Subcutaneous abdominal adipose tissue (tissue), 5 donors: ENCODE measurements at regions not wholly inside any gene's neighbourhood (a gene's known extent, or its start where the extent isn't known, plus 50 kb on each side); places are given as distances from the start of the nearest gene placed in this dataset.
"Not testable (repeated sequence)": the region's sequence is repeated elsewhere in the genome, so short reads cannot be mapped to it uniquely, and the experiment has no call there.

Experiments used
- H3K27ac ChIP-seq: one replicate; pipeline ENCODE4 v1.7.0; 2013; ENCODE audit warnings: low read depth, mild to moderate bottlenecking, inconsistent platforms, low read length, moderate library complexity
- H3K27me3 ChIP-seq, 5 donors: one replicate each; pipeline ENCODE4 v1.7.0; 2013; ENCODE audit warnings: low read length in 5 of 5, inconsistent platforms in 1 of 5; ENCODE audit not compliant: control insufficient read depth in 5 of 5, insufficient read depth in 4 of 5
- H3K36me3 ChIP-seq, 5 donors: one replicate each; pipeline ENCODE4 v1.7.0; 2013; ENCODE audit warnings: low read length in 5 of 5; ENCODE audit not compliant: control insufficient read depth in 5 of 5, insufficient read depth in 5 of 5
- H3K4me1 ChIP-seq, 5 donors: one replicate each; pipeline ENCODE4 v1.7.0; 2013; ENCODE audit warnings: low read length in 5 of 5, mild to moderate bottlenecking in 3 of 5, moderate library complexity in 1 of 5; ENCODE audit not compliant: control insufficient read depth in 5 of 5, insufficient read depth in 5 of 5
- H3K4me3 ChIP-seq, 5 donors: one replicate each; pipeline ENCODE4 v1.7.0; 2013; ENCODE audit warnings: low read length in 5 of 5, low read depth in 1 of 5
- H3K9ac ChIP-seq, 5 donors: one replicate each; pipeline ENCODE4 v1.7.0; 2013; ENCODE audit warnings: low read length in 5 of 5, mild to moderate bottlenecking in 4 of 5, moderate library complexity in 3 of 5
- H3K9me3 ChIP-seq, 5 donors: one replicate each; pipeline ENCODE4 v1.7.0; 2013; ENCODE audit warnings: low read length in 5 of 5; ENCODE audit not compliant: control insufficient read depth in 5 of 5
- donor health status: healthy.
- donor health status: healthy.
- donor health status: healthy.
- donor health status: healthy.
- donor health status: healthy.

DNA sequence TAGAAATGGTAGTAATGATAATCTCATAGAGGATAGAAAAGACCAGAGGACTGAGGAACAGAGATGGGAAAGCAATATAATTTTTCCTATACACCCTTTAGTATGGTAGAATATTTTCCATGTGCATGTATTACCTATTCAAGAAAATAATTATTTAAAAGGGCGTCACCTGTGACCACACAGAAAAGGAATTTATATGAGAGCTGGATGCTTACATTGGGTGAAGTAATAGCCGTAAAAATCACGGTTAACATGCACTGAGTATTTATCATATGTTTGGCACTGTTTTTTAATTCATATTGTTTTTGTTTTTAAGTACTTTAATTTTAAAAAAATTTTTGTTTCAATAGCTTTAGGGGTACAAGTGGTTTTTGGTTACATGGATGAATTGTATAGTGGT lies 195.1 kb downstream of the IPMK start:
- Histone ChIP-seq H3K9me3 (no peaks in the 10 kb centered on the region), H3K27ac (no peak overlapping the region), H3K27me3 (no peaks in the 10 kb centered on the region), H3K4me1 (peaks cover 0 to 9% (median 5%) of the 10 kb centered on the region in 5 donors), H3K9ac (no peak overlapping the region), H3K36me3 (no peaks in the 10 kb centered on the region), H3K4me3 (no peak overlapping the region)

DNA sequence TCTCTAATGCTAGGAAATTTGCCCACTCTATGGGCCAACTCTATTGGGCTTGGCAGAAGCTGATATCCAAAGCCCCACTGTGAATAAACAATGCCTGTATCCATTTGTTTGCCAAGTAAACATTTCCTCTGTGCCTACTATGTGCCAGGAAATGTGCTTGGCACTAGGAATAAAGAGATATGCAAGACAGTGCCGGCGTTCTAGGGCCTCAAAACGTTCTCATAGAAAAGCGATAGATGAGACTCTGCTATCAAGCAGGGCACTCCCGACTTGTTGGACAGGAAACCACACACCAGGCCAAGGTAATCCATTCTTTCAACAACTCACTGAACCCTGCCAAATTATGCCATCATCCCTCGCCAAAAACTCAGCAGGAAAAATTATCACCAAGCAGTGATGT lies 196.7 kb downstream of the IPMK start:
- Histone ChIP-seq H3K4me3 (no peak overlapping the region), H3K9ac (no peak overlapping the region), H3K27ac (no peak overlapping the region), H3K27me3 (no peaks in the 10 kb centered on the region), H3K36me3 (no peaks in the 10 kb centered on the region), H3K9me3 (no peaks in the 10 kb centered on the region), H3K4me1 (peaks cover 0 to 7% (median 4%) of the 10 kb centered on the region in 5 donors)

DNA sequence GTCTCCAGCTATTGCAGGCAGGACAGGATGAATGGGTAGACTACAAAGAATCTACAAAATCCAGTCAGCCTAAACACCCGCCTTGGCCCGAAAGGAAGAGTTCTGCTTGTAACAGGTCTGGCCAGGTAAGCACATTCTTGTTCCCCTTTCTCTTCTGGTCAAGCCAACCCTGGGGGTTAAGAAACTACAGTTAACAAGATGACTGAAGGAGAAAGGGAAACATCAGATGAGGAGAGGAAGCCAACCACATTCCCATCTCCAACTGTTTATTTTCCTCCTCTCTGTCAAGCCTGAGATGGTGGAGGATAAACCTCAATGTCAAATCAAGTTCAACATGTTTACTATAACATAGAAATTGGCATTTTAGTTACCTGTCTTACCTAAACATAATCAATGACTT lies 198.9 kb downstream of the IPMK start:
- Histone ChIP-seq H3K9ac (no peak overlapping the region), H3K27me3 (no peaks in the 10 kb centered on the region), H3K4me3 (no peak overlapping the region), H3K9me3 (no peaks in the 10 kb centered on the region), H3K36me3 (no peaks in the 10 kb centered on the region), H3K4me1 (peaks cover 0 to under 1% (median 0%) of the 10 kb centered on the region in 5 donors), H3K27ac (no peak overlapping the region)

DNA sequence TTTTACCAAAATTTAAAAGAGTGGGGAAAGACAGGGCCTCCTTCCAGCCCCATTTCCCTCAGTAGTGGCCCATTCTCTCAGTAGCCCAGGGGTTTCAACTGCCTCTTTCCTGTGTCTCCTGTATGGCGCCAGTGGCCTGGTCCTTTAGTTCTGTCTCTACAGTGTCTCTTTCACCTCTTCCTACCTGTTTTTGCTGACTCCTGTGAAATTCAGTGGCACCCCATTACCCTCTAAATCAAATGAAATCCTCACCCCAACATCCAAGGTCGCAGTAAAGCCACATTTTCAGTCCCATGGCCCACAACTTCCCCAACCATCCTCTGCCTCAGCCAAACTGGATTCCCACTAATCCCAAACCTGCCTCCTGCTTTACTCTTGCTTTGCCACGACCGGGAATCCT lies 200.7 kb downstream of the IPMK start:
- Histone ChIP-seq H3K27me3 (no peaks in the 10 kb centered on the region), H3K9ac (no peak overlapping the region), H3K4me1 (peaks cover 0 to 12% (median 0%) of the 10 kb centered on the region in 5 donors), H3K27ac (no peak overlapping the region), H3K36me3 (no peaks in the 10 kb centered on the region), H3K4me3 (no peak overlapping the region), H3K9me3 (no peaks in the 10 kb centered on the region)

DNA sequence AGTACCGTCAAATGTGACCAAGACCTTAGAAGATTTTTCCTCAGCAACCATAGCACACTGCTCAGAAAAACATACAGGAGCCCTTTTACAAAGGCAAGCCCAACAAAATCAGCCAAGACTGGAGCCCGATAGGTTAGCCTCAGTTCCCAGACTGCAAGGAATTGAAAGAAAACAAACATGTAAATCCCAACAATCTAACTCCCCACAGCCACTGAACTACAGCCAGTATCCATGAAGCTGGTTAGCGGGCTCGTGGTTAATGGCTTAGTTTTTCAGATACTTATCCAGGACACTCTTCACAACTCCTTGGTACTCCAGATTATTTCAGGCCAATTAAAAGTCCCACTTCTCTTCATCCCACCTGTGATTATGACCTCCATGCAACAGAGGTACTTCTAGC lies 201.6 kb downstream of the IPMK start:
- Histone ChIP-seq H3K9ac (no peak overlapping the region), H3K4me3 (no peak overlapping the region), H3K4me1 (peaks cover 0 to 12% (median 0%) of the 10 kb centered on the region in 5 donors), H3K27me3 (no peaks in the 10 kb centered on the region), H3K36me3 (no peaks in the 10 kb centered on the region), H3K27ac (no peak overlapping the region), H3K9me3 (no peaks in the 10 kb centered on the region)

DNA sequence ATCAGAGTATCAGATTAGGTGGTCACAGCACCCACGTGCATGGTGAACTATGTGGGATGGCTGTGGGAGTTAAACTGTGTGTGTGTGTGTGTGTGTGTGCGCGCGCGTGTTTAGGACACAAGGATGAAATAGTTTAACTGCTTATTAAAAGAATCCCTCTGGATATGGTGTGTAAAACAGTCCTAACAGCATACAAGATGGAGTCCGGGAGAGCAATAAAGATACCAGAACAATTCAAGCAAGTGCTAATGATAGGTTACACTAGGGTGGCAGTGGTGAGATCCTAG lies 202.2 kb downstream of the IPMK start:
- Histone ChIP-seq H3K36me3 (no peaks in the 10 kb centered on the region), H3K27ac (no peak overlapping the region), H3K9ac (no peak overlapping the region), H3K4me1 (peaks cover 0 to 12% (median 0%) of the 10 kb centered on the region in 5 donors), H3K27me3 (no peaks in the 10 kb centered on the region), H3K4me3 (no peak overlapping the region), H3K9me3 (no peaks in the 10 kb centered on the region)

DNA sequence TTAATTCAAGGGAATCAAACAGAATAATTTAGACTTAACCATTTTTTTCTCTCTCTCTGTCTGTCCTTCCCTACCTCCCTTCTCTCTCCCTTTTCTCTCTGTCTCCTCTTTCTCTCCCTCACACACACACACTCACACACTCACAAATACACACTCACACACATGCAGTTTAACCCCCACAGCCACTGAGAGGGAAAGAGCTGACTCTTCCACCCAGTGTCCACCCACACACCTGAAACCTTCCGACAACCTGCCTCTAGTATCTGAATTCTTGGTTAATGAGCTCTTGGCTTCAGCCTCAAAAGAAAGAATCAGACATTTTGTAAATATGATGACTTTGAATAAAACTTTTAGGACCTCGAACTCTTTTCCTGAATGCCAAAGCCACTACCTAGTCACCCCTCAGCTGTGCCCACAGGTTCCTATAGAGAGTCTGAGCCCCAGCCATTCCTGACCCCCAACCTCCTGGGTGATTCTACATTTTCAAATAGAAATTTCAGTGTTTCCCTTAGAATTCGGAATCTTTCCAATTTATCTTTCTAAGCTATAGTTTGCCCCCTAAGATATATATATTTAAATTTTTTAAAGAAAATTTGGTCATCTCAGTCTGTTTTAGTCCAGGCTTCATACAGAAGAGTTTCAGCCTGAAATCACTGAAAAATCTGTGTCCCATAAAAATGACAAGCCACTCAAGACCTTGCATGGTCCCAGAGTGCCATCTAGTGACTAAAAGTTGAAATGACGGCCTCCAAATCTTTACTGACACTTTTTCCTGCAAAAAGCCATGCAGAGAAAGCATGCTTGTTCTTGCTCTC lies 202.8 kb downstream of the IPMK start:
- Histone ChIP-seq H3K4me1 (peaks cover 0 to 12% (median 0%) of the 10 kb centered on the region in 5 donors), H3K4me3 (no peak overlapping the region), H3K9me3 (no peaks in the 10 kb centered on the region), H3K36me3 (no peaks in the 10 kb centered on the region), H3K27ac (no peak overlapping the region), H3K27me3 (no peaks in the 10 kb centered on the region), H3K9ac (no peak overlapping the region)

DNA sequence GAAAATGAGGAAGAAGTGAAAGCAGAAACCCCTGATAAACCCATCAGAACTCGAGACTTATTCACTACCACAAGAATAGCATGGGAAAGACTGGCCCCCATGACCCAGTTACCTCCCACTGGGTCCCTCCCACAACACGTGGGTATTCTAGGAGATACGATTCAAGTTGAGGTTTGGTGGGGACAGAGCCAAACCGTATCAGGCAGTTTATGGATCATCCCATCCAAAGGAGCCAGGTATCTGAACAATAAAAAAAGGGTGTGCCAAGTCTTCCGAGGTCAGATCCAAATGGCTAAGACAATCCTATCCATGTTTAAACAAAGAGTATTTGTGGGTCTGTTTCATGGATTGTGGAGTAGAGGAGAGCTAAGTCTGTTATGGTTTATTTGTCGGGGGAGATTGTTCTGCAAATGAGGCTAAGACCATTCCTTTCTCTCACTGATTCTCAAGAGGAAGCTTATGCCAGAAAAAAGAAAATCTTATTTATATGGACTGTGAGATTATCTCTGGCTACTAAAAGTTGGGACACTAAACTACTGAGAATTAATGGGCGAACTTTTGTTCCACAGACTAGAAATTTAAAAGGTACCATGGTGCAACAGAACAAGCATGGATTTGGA lies 203.7 kb downstream of the IPMK start:
- Histone ChIP-seq H3K9ac (no peak overlapping the region), H3K27me3 (no peaks in the 10 kb centered on the region), H3K27ac (no peak overlapping the region), H3K36me3 (no peaks in the 10 kb centered on the region), H3K4me1 (peaks cover 0 to 12% (median 0%) of the 10 kb centered on the region in 5 donors), H3K9me3 (no peaks in the 10 kb centered on the region), H3K4me3 (no peak overlapping the region)

DNA sequence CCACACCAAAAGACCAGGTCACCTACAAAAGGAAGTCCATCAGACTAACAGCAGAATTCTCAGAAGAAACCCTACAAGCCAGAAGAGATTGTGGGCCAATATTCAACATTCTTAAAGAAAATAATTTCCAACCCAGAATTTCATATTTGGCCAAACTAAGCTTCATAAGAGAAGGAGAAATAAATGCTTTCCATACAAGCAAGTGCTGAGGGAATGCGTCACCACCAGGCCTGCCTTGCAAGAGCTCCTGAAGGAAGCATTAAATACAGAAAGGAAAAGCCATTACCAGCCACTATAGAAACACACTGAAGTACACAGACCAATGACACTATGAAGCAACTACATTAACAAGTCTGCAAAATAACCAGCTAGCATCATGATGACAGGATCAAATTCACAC lies 209.0 kb downstream of the IPMK start:
- H3K9ac ChIP-seq, H3K4me3 ChIP-seq, H3K27ac ChIP-seq, H3K9me3 ChIP-seq, H3K36me3 ChIP-seq, H3K27me3 ChIP-seq: not testable (repeated sequence)
- peaks cover 0 to 10% (median 0%) of the 10 kb centered on the region in 5 donors for H3K4me1 ChIP-seq

DNA sequence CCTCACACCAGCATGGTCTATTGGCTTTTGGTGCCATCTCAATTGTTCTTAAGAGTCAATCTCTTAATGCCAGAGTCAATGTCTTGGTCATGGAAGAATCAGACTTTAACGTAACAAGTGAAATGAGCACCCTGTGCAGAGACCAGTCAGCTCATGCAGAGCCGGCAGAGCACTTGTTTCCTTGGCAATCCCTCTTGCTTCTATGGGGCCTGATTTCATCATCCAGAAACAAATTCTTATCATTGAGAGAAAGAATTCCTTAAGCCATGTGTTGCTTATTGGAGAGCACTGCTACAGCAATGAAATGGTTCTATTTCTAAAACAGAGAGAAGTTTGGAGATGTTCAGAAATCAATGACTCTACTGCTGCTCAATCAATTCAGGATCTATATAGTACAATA lies 212.8 kb downstream of the IPMK start:
- H3K4me1 ChIP-seq: no peaks in the 10 kb centered on the region
- H3K4me3 ChIP-seq: no peak overlapping the region
- H3K9ac ChIP-seq: no peak overlapping the region
- no peak overlapping the region for H3K27ac ChIP-seq
- no peaks in the 10 kb centered on the region for H3K27me3 ChIP-seq
- H3K9me3 ChIP-seq: no peaks in the 10 kb centered on the region
- no peaks in the 10 kb centered on the region for H3K36me3 ChIP-seq
